ENCODE measurements at regions not wholly inside any gene's neighbourhood (a gene's known extent, or its start where the extent isn't known, plus 50 kb on each side); places are given as distances from the start of the nearest gene placed in this dataset.
A peak's percentile ranks its signal among the peaks of the same experiment; 100 is the strongest.

DNA sequence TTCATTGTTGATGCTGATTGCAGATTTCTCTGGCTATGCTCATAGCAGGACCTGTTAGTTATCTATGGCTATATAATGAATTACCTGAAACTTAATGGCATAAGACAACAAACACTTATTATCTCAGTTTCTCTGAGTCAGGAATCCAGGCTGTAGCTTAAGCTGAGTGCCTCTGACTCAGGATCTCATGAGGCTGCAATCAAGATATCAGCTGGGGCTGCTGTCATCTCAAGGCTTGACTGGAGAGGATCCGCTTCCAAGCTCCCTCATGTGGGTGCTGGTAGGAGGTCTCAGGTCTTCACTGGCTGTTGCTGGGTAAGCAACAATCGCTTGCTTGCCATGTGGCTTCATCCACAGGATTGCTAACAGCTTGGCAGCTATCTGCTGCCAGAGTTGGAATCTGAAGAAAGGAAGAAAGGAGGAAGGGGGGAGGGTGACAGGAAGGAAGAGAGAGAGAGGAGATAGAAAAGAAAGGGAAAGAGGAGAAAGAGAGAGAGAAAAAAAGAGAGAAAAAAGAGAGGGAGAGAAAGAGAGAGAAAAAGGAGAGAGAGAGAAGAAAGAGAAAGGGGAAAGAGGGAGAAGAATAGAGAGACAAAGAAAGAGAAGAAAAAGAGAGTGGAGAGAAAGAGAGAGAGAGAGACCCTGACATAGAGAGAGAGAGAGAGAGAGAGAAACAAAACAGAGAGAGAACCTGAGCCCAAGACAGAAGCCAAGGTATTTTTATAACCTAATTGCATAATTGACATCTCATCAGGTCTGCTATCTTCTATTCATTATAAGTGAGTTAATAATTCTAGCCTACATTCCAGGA is 579.0 kb upstream of the BTBD3 start:
- DNase-seq (ENCODE audit: low spot score) (no peak), ATAC-seq (ENCODE audit: low read depth) (no peak)
- H3K27ac ChIP-seq (ENCODE audit: poor library complexity, severe bottlenecking): no peak overlapping the region
- no peaks in the 10 kb centered on the region for H3K27me3 ChIP-seq (ENCODE audit: insufficient read depth, poor library complexity, severe bottlenecking)
- no peaks in the 10 kb centered on the region for H3K4me1 ChIP-seq (ENCODE audit: insufficient read depth, poor library complexity, severe bottlenecking)
- H3K9me3 ChIP-seq (ENCODE audit: severe bottlenecking): no peaks in the 10 kb centered on the region
- H3K36me3 ChIP-seq (ENCODE audit: low read depth): no peaks in the 10 kb centered on the region
- no peak overlapping the region for H3K4me3 ChIP-seq (ENCODE audit: severe bottlenecking)
- TF ChIP-seq CTCF (IDR thresholded peaks at IDR 0.05; ENCODE audit: poor library complexity, severe bottlenecking): no peak

DNA sequence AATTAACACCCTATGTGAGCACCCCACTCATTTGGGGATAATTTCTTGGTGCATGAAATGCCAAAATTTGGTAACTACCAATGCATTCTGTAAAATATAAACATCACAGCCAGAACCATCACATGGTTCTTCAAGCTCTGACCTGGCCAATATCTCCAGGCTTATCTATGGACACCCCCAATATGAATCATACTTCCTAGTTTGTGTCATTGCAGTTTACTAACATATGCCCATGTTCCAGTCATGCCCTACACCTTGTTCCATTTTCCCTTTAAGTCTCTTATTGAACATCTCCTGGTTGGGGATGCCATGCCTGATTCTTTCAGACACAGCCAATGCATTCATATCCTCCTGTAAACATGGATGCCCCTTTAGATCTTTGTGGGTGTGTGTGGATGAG is 572.8 kb upstream of the BTBD3 start:
- ATAC-seq (ENCODE audit: low read depth): no peak
- H3K9me3 ChIP-seq (ENCODE audit: severe bottlenecking): peaks cover 2% of the 10 kb centered on the region

GRCh38 chr20:11347738-11348137 is 570.0 kb upstream of the BTBD3 start:
- ATAC-seq (ENCODE audit: low read depth) (no peak), DNase-seq (ENCODE audit: low spot score) (no peak)
- Histone ChIP-seq H3K4me1 (ENCODE audit: insufficient read depth, poor library complexity, severe bottlenecking) (peaks cover 13% of the 10 kb centered on the region), H3K27me3 (ENCODE audit: insufficient read depth, poor library complexity, severe bottlenecking) (no peaks in the 10 kb centered on the region), H3K36me3 (ENCODE audit: low read depth) (no peaks in the 10 kb centered on the region), H3K4me3 (ENCODE audit: severe bottlenecking) (no peak overlapping the region), H3K9me3 (ENCODE audit: severe bottlenecking) (peaks cover 2% of the 10 kb centered on the region), H3K27ac (ENCODE audit: poor library complexity, severe bottlenecking) (no peak overlapping the region)
- no peak for TF ChIP-seq CTCF (IDR thresholded peaks at IDR 0.05; ENCODE audit: poor library complexity, severe bottlenecking)

More for the DNA sequence above, 572.8 kb upstream of the BTBD3 start:
- Histone ChIP-seq H3K36me3 (ENCODE audit: low read depth) (no peaks in the 10 kb centered on the region), H3K27ac (ENCODE audit: poor library complexity, severe bottlenecking) (no peak overlapping the region), H3K27me3 (ENCODE audit: insufficient read depth, poor library complexity, severe bottlenecking) (no peaks in the 10 kb centered on the region), H3K4me3 (ENCODE audit: severe bottlenecking) (no peak overlapping the region), H3K4me1 (ENCODE audit: insufficient read depth, poor library complexity, severe bottlenecking) (peaks cover 2% of the 10 kb centered on the region)
- TF ChIP-seq CTCF (IDR thresholded peaks at IDR 0.05; ENCODE audit: poor library complexity, severe bottlenecking): no peak
- no peak for DNase-seq (ENCODE audit: low spot score)

DNA sequence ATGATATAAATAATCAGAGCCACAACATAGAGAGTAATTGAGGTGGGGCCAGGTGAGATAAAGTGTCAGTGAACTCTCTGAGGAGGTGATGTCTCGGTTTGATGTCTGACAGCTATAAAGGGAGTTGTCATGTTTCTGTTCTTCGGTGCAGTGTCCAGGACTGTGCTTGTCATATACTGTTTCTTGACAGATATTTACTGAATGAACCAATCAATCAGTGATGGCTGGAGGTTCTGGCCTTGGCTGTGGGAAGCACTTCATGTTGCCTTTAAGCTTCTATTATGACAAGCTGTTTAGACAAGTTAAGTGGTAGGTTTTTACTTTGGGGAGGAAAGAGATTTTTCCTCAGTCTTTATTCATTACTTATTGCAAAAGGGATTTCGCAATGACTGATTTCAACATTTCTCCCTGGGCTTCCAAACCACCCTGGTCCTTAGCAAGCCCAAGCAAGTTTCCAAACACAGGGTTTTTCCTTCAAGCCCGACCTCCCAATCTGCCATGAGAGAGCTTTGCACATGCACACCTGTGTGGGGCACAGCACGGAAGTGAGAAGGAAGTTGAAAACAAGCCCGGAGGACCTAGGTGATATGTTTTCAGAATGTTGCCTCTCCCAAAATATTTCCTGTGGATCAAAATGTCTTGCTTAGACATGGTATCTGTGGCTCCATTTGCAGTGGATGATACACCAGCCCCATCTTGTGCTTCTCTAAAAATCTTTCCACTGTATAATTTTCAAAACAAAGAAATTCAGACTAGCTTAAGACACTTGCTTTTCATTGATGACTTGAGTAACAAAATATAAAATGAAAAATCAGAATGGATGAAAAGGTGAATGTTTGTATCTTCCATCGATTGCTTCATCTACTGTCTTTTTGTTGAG is 567.3 kb upstream of the BTBD3 start:
- ATAC-seq (ENCODE audit: low read depth) (peak; percentile 97), DNase-seq (ENCODE audit: low spot score) (peak; percentile 85)
- H3K4me3 ChIP-seq (ENCODE audit: severe bottlenecking): no peak overlapping the region
- H3K9me3 ChIP-seq (ENCODE audit: severe bottlenecking): peaks cover 2% of the 10 kb centered on the region
- H3K4me1 ChIP-seq (ENCODE audit: insufficient read depth, poor library complexity, severe bottlenecking): peaks cover 13% of the 10 kb centered on the region
- TF ChIP-seq CTCF (IDR thresholded peaks at IDR 0.05; ENCODE audit: poor library complexity, severe bottlenecking): peak; percentile 77
- no peaks in the 10 kb centered on the region for H3K27me3 ChIP-seq (ENCODE audit: insufficient read depth, poor library complexity, severe bottlenecking)
- no peaks in the 10 kb centered on the region for H3K36me3 ChIP-seq (ENCODE audit: low read depth)
- H3K27ac ChIP-seq (ENCODE audit: poor library complexity, severe bottlenecking): peak overlapping the region; percentile 71

Data from RWPE2 (cell line).